IPS-18c (cell line): ENCODE measurements at regions not wholly inside any gene's neighbourhood (a gene's known extent, or its start where the extent isn't known, plus 50 kb on each side); places are given as distances from the start of the nearest gene placed in this dataset.
"Not testable (repeated sequence)": the region's sequence is repeated elsewhere in the genome, so short reads cannot be mapped to it uniquely, and the experiment has no call there.

Source experiments
- H3K4me3 ChIP-seq: 2 replicates; pipeline ENCODE4 v1.7.0; 2013; ENCODE audit warnings: low read depth, mild to moderate bottlenecking, low read length, moderate library complexity; ENCODE audit not compliant: insufficient read depth
- H3K9me3 ChIP-seq: one replicate; pipeline ENCODE4 v1.6.1; 2013; ENCODE audit warnings: mild to moderate bottlenecking, low read length, moderate library complexity; ENCODE audit not compliant: control insufficient read depth, insufficient read depth

DNA sequence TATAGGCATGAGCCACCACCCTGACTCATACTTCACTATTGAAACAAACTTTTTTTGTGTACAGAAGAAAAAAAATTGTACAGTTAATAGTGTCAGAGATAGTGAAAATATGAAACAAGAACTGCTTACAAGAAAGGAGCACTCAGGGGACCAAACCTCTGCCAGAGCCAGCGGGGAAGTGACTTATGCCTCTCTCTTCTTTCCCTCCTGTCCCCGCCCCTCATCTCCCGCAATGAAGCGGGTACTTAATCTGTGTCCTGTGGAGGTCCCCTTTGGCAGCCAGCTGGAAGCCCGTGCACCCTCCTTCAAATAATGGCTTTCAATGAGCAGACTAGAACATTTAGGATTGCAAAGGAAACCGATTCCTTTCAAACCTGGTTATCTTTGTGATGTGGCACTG lies 51.5 kb downstream of the PPIAL4A start:
- H3K4me3 ChIP-seq, H3K9me3 ChIP-seq: not testable (repeated sequence)

DNA sequence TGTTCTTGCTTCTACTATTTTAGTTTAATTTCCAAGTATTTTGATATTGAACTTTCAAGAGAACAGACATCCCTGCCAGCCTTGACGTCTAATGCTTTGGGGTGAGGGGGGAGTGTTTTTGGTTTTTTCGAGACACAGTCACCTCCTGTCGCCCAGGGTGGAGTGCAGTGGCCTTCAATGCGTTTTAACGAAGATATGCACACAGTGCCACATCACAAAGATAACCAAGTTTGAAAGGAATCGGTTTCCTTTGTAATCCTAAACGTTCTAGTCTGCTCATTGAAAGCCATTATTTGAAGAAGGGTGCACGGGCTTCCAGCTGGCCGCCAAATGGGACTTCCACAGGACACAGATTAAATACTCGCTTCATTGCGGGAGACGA lies 52.3 kb downstream of the PPIAL4A start:
- peak overlapping the region; percentile 30; the same call in 1 of the 2 replicates for H3K4me3 ChIP-seq
- H3K9me3 ChIP-seq = not testable (repeated sequence)

DNA sequence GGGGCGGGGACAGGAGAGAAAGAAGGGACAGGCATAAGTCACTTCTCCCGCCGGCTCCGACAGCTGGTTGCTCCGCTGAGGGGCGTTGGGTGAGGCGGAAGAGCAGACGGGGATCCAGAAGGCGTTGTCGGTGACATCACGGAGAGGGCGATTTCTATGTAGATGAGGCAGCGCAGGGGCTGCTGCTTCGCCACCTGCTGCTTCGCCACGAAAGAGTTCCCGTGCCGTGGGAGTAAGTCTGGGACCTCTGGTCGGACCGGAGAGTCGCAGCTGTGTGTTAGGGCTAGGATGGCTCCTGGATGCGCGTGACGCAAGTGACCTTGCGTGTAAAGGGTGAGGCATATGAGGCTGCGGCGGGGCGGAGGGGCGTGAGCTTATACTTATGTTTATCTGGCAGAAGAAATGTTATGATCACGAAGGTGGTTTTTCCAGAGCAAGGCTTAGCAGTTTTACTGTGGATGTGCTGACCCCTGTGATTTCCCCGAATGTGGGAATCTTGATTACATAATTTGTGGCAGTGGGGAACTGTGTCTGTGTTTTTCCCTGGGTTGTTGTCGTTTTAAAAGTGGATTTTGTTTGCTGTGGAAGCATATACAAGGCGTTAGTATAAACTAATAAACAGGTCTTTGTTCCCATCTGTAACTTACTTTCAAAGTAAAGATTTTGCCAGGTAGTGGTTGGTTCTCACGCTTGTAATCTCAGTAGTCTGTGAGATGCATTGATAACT lies 52.8 kb downstream of the PPIAL4A start:
- H3K4me3 ChIP-seq = peak overlapping the region; percentile 36; the same call in 1 of the 2 replicates
- H3K9me3 ChIP-seq = not testable (repeated sequence)

DNA sequence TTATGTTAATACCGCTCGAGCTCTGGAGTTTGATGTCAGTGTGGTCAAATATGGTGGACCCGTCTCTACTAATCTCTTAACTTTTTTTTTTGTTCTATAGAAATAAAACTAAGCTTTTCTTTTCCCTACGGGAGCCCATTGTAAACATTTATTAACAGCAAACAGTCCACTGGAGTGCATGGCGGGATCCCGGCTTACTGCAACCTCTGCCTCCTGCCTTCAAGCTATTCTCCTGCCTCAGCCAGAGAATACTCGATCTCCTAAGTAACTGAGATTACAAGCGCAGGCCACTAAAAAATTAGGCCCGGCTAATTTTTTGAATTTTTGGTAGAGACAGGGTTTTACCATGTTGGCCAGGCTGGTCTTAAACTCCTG lies 53.4 kb downstream of the PPIAL4A start:
- H3K9me3 ChIP-seq, H3K4me3 ChIP-seq: not testable (repeated sequence)

DNA sequence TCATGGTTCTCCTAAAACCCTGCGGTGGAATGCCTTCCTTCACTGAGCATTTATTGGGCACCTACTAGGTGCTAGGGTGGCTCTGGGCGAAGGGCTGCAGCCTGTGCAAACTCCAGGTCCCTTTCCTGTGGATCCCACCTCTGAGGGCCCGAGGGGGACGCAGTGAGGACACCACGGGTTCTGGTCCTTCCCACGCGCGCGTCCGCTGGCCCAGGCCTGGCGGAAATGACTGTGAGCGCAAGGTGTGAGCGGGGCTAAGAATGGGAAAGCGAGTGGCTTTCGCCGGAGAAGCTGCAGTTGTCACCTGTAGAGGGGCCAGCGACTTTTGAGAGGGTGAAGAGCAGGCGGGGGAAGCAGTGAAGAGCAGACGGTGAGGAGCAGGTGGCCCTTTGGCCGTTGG lies 55.1 kb downstream of the PPIAL4A start:
- not testable (repeated sequence) for H3K9me3 ChIP-seq, H3K4me3 ChIP-seq

DNA sequence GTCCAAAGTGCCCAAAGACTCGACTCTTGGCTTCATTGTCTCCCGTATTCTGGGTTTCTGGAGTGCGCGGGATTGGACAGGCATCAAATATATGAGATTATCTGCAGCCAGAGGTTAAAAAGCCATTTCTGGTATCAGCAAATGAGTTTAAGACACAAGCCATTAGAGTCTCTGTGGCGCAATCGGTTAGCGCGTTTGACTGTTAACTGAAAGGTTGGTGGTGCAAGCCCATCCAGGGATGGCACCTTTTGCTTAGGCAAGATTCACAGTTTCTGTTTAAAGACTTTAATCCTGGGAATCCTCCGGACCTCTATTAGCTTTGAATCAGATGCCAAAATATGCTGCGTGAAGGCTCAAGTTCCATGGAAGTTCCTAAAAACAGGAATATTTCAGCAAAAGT lies 55.6 kb downstream of the PPIAL4A start:
- not testable (repeated sequence) for H3K9me3 ChIP-seq, H3K4me3 ChIP-seq

DNA sequence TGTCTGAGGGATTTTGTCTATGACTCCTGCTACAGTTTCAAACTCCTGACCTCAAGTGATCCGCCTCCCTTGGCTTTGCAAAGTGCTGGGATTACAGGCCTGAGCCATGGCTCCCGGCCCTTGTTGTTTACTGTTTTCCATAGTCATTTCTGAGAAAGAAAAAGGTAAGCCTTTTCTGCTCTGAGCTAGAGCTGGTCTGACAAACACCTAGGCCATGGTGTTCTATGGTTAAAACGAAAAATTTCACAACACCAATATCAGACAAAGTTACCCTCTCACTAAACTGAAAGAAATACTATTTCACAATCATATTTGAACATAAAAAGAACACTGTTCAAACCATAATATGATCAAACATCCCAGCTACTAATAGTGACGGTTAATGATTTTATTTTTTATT lies 57.5 kb downstream of the PPIAL4A start:
- not testable (repeated sequence) for H3K9me3 ChIP-seq, H3K4me3 ChIP-seq

DNA sequence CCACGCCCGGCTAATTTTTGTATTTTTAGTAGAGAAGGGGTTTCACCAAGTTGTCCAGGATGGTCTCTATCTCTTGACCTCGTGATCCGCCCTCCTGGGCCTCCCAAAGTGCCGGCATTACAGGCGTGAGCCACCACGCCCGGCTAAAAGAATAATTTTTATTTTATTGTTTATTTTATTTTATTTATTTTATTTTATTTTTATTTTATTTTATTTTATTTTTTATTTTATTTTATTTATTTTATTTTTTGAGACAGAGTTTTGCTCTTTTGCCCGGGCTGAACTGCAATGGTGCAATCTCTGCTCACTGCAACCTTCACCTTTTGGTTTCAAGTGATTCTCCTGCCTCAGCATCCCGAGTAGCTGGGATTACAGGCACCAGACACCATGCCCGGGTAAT lies 60.2 kb downstream of the PPIAL4A start:
- H3K4me3 ChIP-seq = not testable (repeated sequence)

DNA sequence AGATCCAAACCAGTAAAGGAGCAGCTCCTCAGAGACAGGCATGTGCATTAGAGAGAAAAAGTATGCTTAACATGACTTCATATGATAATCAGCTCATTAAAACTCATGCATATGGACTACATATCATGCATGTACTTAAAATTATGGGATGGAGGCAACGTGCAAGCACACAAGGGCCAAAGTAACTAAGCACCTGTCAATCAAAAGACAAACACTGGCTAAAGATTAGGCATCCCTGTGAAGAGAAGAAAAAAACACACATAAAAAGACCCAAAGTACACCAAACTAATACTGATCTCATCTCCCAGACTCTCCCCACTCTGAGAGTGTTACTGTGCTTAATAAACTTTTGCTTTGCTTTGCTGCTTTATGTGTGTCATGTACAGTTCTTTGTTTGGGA lies 61.1 kb downstream of the PPIAL4A start:
- not testable (repeated sequence) for H3K4me3 ChIP-seq, H3K9me3 ChIP-seq

More for the DNA sequence above, 60.2 kb downstream of the PPIAL4A start:
- H3K9me3 ChIP-seq = not testable (repeated sequence)

DNA sequence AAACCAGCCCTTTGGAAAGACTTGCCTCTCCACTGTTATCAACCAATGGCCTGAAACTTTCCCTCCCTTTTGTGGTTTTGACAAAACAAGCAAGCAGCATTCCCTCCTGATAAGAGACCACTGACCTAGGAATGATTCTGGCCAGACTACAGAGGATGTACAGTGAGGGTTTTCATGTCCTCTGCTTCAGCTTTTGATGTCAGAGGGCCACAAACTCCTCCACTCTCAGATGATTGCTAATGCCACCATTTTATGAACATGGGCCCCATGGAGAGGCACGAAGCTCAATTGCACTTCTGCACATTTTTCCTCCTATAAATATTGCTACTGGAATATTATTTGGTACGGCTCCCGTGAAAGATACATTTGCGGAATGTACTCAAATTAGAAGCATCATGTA lies 61.5 kb downstream of the PPIAL4A start:
- not testable (repeated sequence) for H3K9me3 ChIP-seq, H3K4me3 ChIP-seq

DNA sequence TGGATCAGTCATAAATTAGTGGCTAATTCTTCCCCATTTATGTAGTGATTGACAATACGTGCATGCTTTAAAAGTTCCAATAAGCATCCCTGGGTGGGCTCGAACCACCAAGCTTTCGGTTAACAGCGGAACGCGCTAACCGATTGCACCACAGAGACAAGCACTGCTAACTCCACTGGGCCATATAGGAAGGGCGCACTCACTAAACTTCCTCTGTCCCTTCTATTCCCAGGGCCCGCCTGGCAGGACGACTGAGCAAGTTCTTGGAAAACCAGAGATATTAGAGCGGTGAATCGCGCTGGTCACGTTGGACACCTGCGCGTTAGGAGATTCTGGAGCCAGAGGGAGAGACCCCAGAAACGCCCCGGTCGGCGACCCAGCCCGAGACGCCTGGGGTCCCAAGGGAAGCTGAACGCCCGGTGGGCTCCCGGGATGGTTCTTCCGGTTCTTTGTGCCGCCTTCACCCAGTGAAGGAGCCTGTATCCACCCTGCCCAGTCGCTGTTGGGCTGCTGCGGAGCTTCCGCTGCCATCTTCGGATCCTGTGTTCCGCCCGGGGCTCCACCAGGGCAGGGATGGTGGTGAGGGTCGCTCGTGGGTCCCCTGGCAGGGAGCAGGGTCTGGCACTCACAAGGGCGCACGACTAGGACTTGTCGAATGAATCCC lies 62.8 kb downstream of the PPIAL4A start:
- not testable (repeated sequence) for H3K4me3 ChIP-seq, H3K9me3 ChIP-seq

DNA sequence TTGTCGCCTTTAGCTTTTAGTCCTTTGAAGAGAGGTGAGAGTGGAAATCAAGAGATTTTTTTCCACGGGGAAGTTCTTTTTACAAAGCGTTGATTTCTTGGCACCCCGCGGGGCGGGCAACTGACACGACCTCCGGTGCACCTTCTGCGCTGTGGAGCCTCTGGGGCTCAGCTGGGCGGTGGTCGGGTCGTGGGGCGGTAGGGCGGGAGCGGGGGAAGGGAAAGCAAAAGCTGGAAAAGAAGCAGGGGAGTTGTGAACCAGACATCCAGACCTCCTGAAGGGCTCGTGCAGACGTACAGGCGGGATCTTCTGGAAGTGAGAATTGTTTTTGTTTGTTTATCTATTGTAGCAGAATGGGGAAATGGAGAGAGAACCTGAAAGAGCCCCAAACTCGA lies 63.3 kb downstream of the PPIAL4A start:
- not testable (repeated sequence) for H3K9me3 ChIP-seq

DNA sequence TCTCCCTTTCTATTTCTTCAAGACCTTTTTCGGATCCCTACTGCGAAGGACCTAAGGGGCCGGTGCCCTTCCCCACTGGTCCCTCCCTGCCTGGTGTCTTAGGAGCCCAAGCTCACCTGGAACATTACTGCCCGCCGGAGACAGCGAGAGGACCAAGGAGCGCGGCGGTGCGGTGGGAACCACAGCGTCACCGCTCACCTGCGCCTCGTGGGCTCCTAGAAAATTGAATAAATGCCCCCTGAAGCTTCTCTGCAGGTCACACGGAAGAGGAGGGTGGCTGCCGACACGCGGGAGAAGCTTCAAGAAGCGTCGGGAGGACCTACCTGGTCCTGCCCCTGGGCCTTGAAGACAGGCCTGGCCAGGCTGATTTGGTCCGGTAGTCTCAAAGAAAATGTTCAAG lies 65.2 kb downstream of the PPIAL4A start:
- no peak overlapping the region for H3K4me3 ChIP-seq
- H3K9me3 ChIP-seq = no peaks in the 10 kb centered on the region

More for the DNA sequence above, 63.3 kb downstream of the PPIAL4A start:
- not testable (repeated sequence) for H3K4me3 ChIP-seq

DNA sequence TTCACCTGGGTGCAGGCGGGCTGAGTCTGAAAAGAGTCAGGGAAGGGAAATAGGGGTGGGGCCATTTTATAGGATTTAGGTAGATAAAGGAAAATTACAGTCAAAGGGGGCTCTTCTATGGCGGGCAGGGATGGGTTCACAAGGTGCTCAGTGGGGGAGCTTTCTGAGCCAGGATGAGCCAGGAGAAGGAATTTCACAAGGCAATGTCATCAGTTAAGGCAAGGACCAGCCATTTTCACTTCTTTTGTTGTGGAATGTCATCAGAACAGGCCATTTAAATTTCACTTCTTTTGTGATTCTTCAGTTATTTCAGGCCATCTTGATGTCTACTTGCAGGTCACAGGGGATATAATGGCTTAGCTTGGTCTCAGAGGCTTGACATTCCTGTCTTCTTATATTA lies 66.4 kb downstream of the PPIAL4A start:
- not testable (repeated sequence) for H3K9me3 ChIP-seq, H3K4me3 ChIP-seq

DNA sequence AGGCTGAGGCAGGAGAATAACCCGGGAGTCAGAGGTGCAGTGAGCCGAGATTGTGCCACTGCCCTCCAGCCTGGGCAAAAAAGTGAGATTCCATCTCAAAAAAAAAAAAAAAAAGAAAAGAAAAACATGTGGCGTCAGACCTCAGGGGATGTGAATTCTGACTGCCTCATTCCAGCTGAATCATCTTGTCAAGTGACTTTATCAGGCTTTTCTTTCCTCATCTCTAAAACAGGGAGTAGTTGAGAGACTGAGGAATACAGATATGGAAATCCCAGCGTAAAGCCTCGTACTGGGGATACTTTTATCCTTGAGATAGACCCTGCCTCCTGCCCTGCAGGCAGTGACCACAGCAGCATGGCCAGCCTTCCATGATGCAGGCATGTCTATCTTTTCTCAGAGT lies 76.4 kb downstream of the PPIAL4A start:
- H3K4me3 ChIP-seq, H3K9me3 ChIP-seq: not testable (repeated sequence)

DNA sequence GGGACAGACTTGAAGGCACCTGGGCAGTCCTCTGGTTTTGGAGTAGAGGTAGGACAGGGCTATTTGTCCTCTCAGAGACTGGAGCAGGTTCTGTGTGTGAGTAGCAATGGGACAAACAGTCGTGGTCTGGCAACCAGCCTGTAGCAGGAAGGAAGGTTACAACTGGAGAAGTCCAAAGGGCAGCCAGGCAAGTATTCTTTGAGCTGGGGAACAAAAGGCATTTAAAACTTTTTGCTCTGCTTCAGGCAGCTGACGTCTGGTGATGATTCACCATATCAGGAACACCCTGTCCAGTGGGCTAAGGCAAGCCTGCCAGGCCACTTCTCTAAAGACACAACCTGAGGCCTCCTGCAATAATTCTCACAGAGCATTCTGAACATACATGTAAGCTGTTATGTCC lies 83.3 kb downstream of the PPIAL4A start:
- not testable (repeated sequence) for H3K9me3 ChIP-seq, H3K4me3 ChIP-seq

DNA sequence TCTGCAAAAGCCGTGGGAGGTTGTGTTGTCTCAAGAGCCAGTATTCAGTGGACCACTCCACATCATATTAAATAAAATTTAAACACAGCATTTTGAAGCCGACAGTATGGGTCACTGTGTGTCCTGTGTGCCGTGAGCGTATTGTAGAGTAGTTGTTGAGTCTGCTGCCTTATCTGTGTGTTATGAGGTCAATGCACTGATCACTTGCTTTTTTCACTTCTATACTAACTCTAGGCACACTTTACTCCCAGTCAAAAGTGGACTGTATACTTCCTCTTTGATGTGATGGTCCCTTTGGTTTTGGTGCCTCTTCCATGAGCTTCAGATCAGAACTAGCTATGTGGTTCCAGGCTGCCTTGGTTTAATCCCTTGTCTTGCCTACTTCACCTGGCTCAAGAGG lies 84.3 kb downstream of the PPIAL4A start:
- not testable (repeated sequence) for H3K4me3 ChIP-seq, H3K9me3 ChIP-seq

DNA sequence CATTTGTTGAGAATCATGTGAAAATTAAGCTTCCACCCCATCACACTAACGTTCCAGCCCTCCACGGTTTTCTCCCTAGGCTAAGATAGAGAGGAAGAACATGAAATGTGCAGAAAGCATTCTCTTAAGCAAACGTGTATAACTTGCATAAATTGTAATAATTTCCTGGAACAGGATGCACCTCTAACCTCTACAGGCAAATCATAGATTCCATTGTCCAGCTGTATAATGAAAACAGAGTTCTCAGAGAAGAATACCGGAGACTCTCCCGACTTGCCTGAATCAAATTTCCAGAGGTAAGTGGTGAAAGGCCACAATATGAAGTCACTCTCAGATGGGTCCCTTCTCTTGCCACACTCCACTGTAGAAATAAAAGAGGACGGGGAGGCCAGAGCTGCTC lies 87.7 kb downstream of the PPIAL4A start:
- H3K4me3 ChIP-seq, H3K9me3 ChIP-seq: not testable (repeated sequence)
